Activated CD8-positive, alpha-beta T cell treated with anti-CD3 and anti-CD28 coated beads for 36 hours (primary cell): ENCODE measurements at regions not wholly inside any gene's neighbourhood (a gene's known extent, or its start where the extent isn't known, plus 50 kb on each side); places are given as distances from the start of the nearest gene placed in this dataset.

ENCODE experiments used
- ATAC-seq: fragments of 200-7000 bp; cut with Tn5 transposase; one replicate; pipeline ENCODE4 v1.10.0; 2021; ENCODE audit warnings: mild to moderate bottlenecking, moderate library complexity
- CTCF ChIA-PET: fragments of 350-600 bp; sonication (Branson Sonifier 250); formaldehyde crosslinking; loops from one replicate; lab custom pipeline; 2021; ENCODE audit warnings: antibody characterized with exemption; lab: Charles Lee
- POLR2A ChIA-PET: fragments of 350-600 bp; sonication (Branson Sonifier 250); formaldehyde crosslinking; loops from one replicate; lab custom pipeline; 2021; ENCODE audit warnings: antibody characterized with exemption; lab: Charles Lee
- DNase-seq: peaks from one replicate; pipeline ENCODE4 v3.0.0-alpha.2; 2020
- H3K27ac Mint-ChIP-seq: one replicate; pipeline ENCODE4 v1.8.0; 2021; ENCODE audit warnings: mild to moderate bottlenecking, mixed read lengths
- H3K27me3 Mint-ChIP-seq: one replicate; pipeline ENCODE4 v1.8.0; 2021; ENCODE audit warnings: mixed read lengths
- H3K36me3 Mint-ChIP-seq: one replicate; pipeline ENCODE4 v1.8.0; 2021; ENCODE audit warnings: low read depth, mixed read lengths
- H3K4me1 Mint-ChIP-seq: one replicate; pipeline ENCODE4 v1.8.0; 2021; ENCODE audit warnings: low read depth, mixed read lengths
- H3K4me3 Mint-ChIP-seq: one replicate; pipeline ENCODE4 v1.8.0; 2021; ENCODE audit warnings: mild to moderate bottlenecking, moderate library complexity, mixed read lengths
- H3K9me3 Mint-ChIP-seq: one replicate; pipeline ENCODE4 v1.8.0; 2021; ENCODE audit warnings: mixed read lengths
- CTCF ChIP-seq: fragments of 200-600 bp; IDR thresholded peaks from one replicate; pipeline ENCODE4 v1.8.0; 2022; ENCODE audit warnings: antibody characterized with exemption, mild to moderate bottlenecking
- intact Hi-C: fragments of 100-400 bp; cut with micrococcal nuclease; formaldehyde crosslinking; loops from one replicate; pipeline ENCODE4 v1.10.0; 2022

GRCh38 chr2:23215016-23215415 is 170.0 kb upstream of the KLHL29 start:
- Mint-ChIP-seq H3K27ac (no peak overlapping the region), H3K4me3 (no peak overlapping the region), H3K27me3 (no peaks in the 10 kb centered on the region), H3K36me3 (no peaks in the 10 kb centered on the region), H3K9me3 (no peaks in the 10 kb centered on the region), H3K4me1 (no peaks in the 10 kb centered on the region)
- POLR2A ChIA-PET = no interaction called here
- ATAC-seq = no peak
- no peak for DNase-seq
- intact Hi-C loops = no loop called here
- TF ChIP-seq CTCF = no peak
- CTCF ChIA-PET = no interaction called here

- ATAC-seq (no peak), DNase-seq (no peak)
- Mint-ChIP-seq H3K36me3 (no peaks in the 10 kb centered on the region), H3K4me1 (no peaks in the 10 kb centered on the region), H3K27ac (no peak overlapping the region), H3K27me3 (no peaks in the 10 kb centered on the region), H3K4me3 (no peak overlapping the region), H3K9me3 (no peaks in the 10 kb centered on the region)
- ChIA-PET POLR2A (no interaction called here), CTCF (no interaction called here)
- TF ChIP-seq CTCF = no peak
- intact Hi-C loops = no loop called here
These were observed 165.3 kb upstream of the KLHL29 start for GRCh38 chr2:23219666-23220065.

- POLR2A ChIA-PET = no interaction called here
- Mint-ChIP-seq H3K27ac (no peak overlapping the region), H3K36me3 (no peaks in the 10 kb centered on the region), H3K4me3 (no peak overlapping the region), H3K4me1 (no peaks in the 10 kb centered on the region), H3K27me3 (no peaks in the 10 kb centered on the region), H3K9me3 (no peaks in the 10 kb centered on the region)
- DNase-seq (no peak), ATAC-seq (no peak)
- CTCF ChIA-PET = no interaction called here
- TF ChIP-seq CTCF = no peak
- intact Hi-C loops = no loop called here
These were observed 164.4 kb upstream of the KLHL29 start for GRCh38 chr2:23220513-23221094.

- ChIA-PET POLR2A (no interaction called here), CTCF (no interaction called here)
- Mint-ChIP-seq H3K9me3 (no peaks in the 10 kb centered on the region), H3K4me3 (no peak overlapping the region), H3K27ac (no peak overlapping the region), H3K36me3 (no peaks in the 10 kb centered on the region), H3K4me1 (no peaks in the 10 kb centered on the region), H3K27me3 (no peaks in the 10 kb centered on the region)
- ATAC-seq (no peak), DNase-seq (no peak)
- intact Hi-C loops = no loop called here
- TF ChIP-seq CTCF = no peak
These were observed 163.7 kb upstream of the KLHL29 start for GRCh38 chr2:23221236-23221635.

GRCh38 chr2:23221901-23222300 is 163.1 kb upstream of the KLHL29 start:
- Mint-ChIP-seq H3K9me3 (no peaks in the 10 kb centered on the region), H3K27ac (no peak overlapping the region), H3K4me3 (no peak overlapping the region), H3K36me3 (no peaks in the 10 kb centered on the region), H3K4me1 (no peaks in the 10 kb centered on the region), H3K27me3 (no peaks in the 10 kb centered on the region)
- DNase-seq (no peak), ATAC-seq (no peak)
- CTCF ChIA-PET = no interaction called here
- intact Hi-C loops = no loop called here
- no peak for TF ChIP-seq CTCF
- POLR2A ChIA-PET = no interaction called here
